H9 (cell line): ENCODE measurements at regions not wholly inside any gene's neighbourhood (a gene's known extent, or its start where the extent isn't known, plus 50 kb on each side); places are given as distances from the start of the nearest gene placed in this dataset.

Experiments used
- DNase-seq: peaks from one replicate; pipeline ENCODE4 v3.0.0-alpha.2; 2017
- H2AFZ ChIP-seq: one replicate; pipeline ENCODE4 v1.6.1; 2013; ENCODE audit warnings: mild to moderate bottlenecking, low read length, control low read depth, moderate library complexity
- H2AK5ac ChIP-seq: 2 replicates; pipeline ENCODE4 v1.6.1; 2013; ENCODE audit warnings: low read length, control low read depth, mixed read lengths; ENCODE audit not compliant: insufficient read length
- H2BK120ac ChIP-seq: one replicate; pipeline ENCODE4 v1.6.1; 2013; ENCODE audit warnings: low read depth, mild to moderate bottlenecking, low read length, control low read depth, inconsistent platforms; ENCODE audit not compliant: poor library complexity, severe bottlenecking
- H2BK12ac ChIP-seq: 2 replicates; pipeline ENCODE4 v1.6.1; 2013; ENCODE audit warnings: low read length, control low read depth, mixed read lengths, low read depth; ENCODE audit not compliant: insufficient read length
- H2BK15ac ChIP-seq: 2 replicates; pipeline ENCODE4 v1.6.1; 2013; ENCODE audit warnings: low read depth, low read length, control low read depth
- H2BK20ac ChIP-seq: one replicate; pipeline ENCODE4 v1.6.1; 2013; ENCODE audit warnings: low read depth, mild to moderate bottlenecking, low read length, control low read depth, inconsistent platforms; ENCODE audit not compliant: poor library complexity, severe bottlenecking
- H2BK5ac ChIP-seq: 2 replicates; pipeline ENCODE4 v1.6.1; 2013; ENCODE audit warnings: low read length, control low read depth, mixed read lengths; ENCODE audit not compliant: insufficient read length
- H3K14ac ChIP-seq: 2 replicates; pipeline ENCODE4 v1.6.1; 2013; ENCODE audit warnings: low read length, control low read depth; ENCODE audit not compliant: insufficient read depth
- H3K18ac ChIP-seq: 2 replicates; pipeline ENCODE4 v1.6.1; 2013; ENCODE audit warnings: low read depth, mild to moderate bottlenecking, mixed read lengths, low read length, control low read depth; ENCODE audit not compliant: insufficient read length
- H3K23ac ChIP-seq: 2 replicates; pipeline ENCODE4 v1.6.1; 2013; ENCODE audit warnings: low read length, control low read depth, mixed read lengths, low read depth; ENCODE audit not compliant: insufficient read length
- H3K23me2 ChIP-seq: 2 replicates; pipeline ENCODE4 v1.6.1; 2013; ENCODE audit warnings: low read depth, mild to moderate bottlenecking, mixed read lengths, low read length, control low read depth; ENCODE audit not compliant: insufficient read length, poor library complexity, severe bottlenecking
- H3K27ac ChIP-seq: 2 replicates; pipeline ENCODE4 v1.5.1; 2013; ENCODE audit warnings: low read length, control low read depth, mixed read lengths, low read depth; ENCODE audit not compliant: insufficient read length
- H3K27me3 ChIP-seq: 2 replicates; pipeline ENCODE4 v1.6.1; 2013; ENCODE audit warnings: low read length, control low read depth, inconsistent platforms; ENCODE audit not compliant: insufficient read depth
- H3K4ac ChIP-seq: 2 replicates; pipeline ENCODE4 v1.6.1; 2013; ENCODE audit warnings: low read depth, mild to moderate bottlenecking, control low read depth, inconsistent platforms, low read length, moderate library complexity
- H3K4me1 ChIP-seq: 2 replicates; pipeline ENCODE4 v1.6.1; 2013; ENCODE audit warnings: low read length, control low read depth, inconsistent platforms; ENCODE audit not compliant: insufficient read depth
- H3K4me2 ChIP-seq: 2 replicates; pipeline ENCODE4 v1.6.1; 2013; ENCODE audit warnings: low read length, control low read depth, mixed read lengths; ENCODE audit not compliant: insufficient read length, insufficient read depth
- H3K56ac ChIP-seq: 2 replicates; pipeline ENCODE4 v1.6.1; 2013; ENCODE audit warnings: low read depth, mild to moderate bottlenecking, mixed read lengths, low read length, control low read depth; ENCODE audit not compliant: insufficient read length
- H3K79me1 ChIP-seq: 2 replicates; pipeline ENCODE4 v1.6.1; 2013; ENCODE audit warnings: low read depth, mild to moderate bottlenecking, moderate library complexity, low read length, control low read depth, inconsistent platforms; ENCODE audit not compliant: insufficient read depth, poor library complexity, severe bottlenecking
- H3K79me2 ChIP-seq: 2 replicates; pipeline ENCODE4 v1.6.1; 2013; ENCODE audit warnings: low read length, control low read depth, inconsistent platforms; ENCODE audit not compliant: insufficient read depth
- H3K9ac ChIP-seq: 2 replicates; pipeline ENCODE4 v1.6.1; 2013; ENCODE audit warnings: low read length, control low read depth, mixed read lengths; ENCODE audit not compliant: insufficient read length; ENCODE audit errors: extremely low read depth
- H3K9me3 ChIP-seq: one replicate; pipeline ENCODE4 v1.6.1; 2013; ENCODE audit warnings: low read depth, low read length, inconsistent platforms; ENCODE audit not compliant: control insufficient read depth
- H3T11ph ChIP-seq: one replicate; pipeline ENCODE4 v1.6.1; 2013; ENCODE audit warnings: mild to moderate bottlenecking, low read length, control low read depth, inconsistent platforms
- H4K20me1 ChIP-seq: one replicate; pipeline ENCODE4 v1.6.1; 2013; ENCODE audit not compliant: control insufficient read depth, insufficient read length, insufficient read depth
- H4K5ac ChIP-seq: 2 replicates; pipeline ENCODE4 v1.6.1; 2013; ENCODE audit warnings: low read depth, mild to moderate bottlenecking, mixed read lengths, low read length, control low read depth; ENCODE audit not compliant: insufficient read length
- H4K8ac ChIP-seq: replicated peaks from 2 replicates; pipeline ENCODE4 v1.6.1; 2013; ENCODE audit warnings: low read length, control low read depth, mixed read lengths, low read depth; ENCODE audit not compliant: insufficient read length
- H4K91ac ChIP-seq: 2 replicates; pipeline ENCODE4 v1.6.1; 2013; ENCODE audit warnings: low read depth, mild to moderate bottlenecking, moderate library complexity, mixed read lengths, low read length, control low read depth; ENCODE audit not compliant: insufficient read length
- H3K27ac Mint-ChIP-seq, 3 experiments: 2 replicates in 2 of 3; 3 replicates in 1 of 3; pipeline ENCODE4 v1.8.0; 2020 to 2021; ENCODE audit warnings: mixed read lengths in 3 of 3, mild to moderate bottlenecking in 1 of 3, moderate library complexity in 1 of 3
- H3K27me3 Mint-ChIP-seq: 2 replicates; pipeline ENCODE4 v1.8.0; 2021; ENCODE audit warnings: low read depth, mild to moderate bottlenecking, moderate library complexity, mixed read lengths
- H3K36me3 Mint-ChIP-seq, 3 experiments: 2 replicates in 2 of 3; 3 replicates in 1 of 3; pipeline ENCODE4 v1.8.0; 2020 to 2021; ENCODE audit warnings: low read depth in 3 of 3, mixed read lengths in 3 of 3; ENCODE audit not compliant: insufficient read depth in 1 of 3
- H3K4me1 Mint-ChIP-seq, 2 experiments: 2 replicates each; pipeline ENCODE4 v1.8.0; 2020; ENCODE audit warnings: mixed read lengths in 2 of 2
- H3K4me3 Mint-ChIP-seq, 2 experiments: 2 replicates in 1 of 2; 3 replicates in 1 of 2; pipeline ENCODE4 v1.8.0; 2020 to 2021; ENCODE audit warnings: mild to moderate bottlenecking in 2 of 2, mixed read lengths in 2 of 2, moderate library complexity in 1 of 2
- H3K9me3 Mint-ChIP-seq, 2 experiments: 2 replicates in 1 of 2; 3 replicates in 1 of 2; pipeline ENCODE4 v1.8.0; 2020; ENCODE audit warnings: mild to moderate bottlenecking in 2 of 2, mixed read lengths in 2 of 2, moderate library complexity in 1 of 2
- CTCF ChIP-seq: fragments of 200-600 bp; sonication (generic); conservative IDR thresholded peaks from 3 replicates; pipeline ENCODE4 v1.8.0; 2021; ENCODE audit warnings: antibody characterized with exemption, mild to moderate bottlenecking
- WGBS: extraction: QIAGEN DNeasy Blood & Tissue Kit; methylation state at CpG from one replicate; pipeline ENCODE4 v1.1.7; 2013; ENCODE audit warnings: missing lambda C conversion rate, low lambda C conversion rate, mixed read lengths; ENCODE audit not compliant: insufficient read length; ENCODE audit errors: extremely low coverage; 5-methylcytosine and 5-hydroxymethylcytosine counted together

- Histone ChIP-seq H4K91ac (no peak overlapping the region), H3K23ac (no peak overlapping the region), H2BK20ac (no peak overlapping the region), H2AFZ (no peak overlapping the region), H3K79me1 (no peaks in the 10 kb centered on the region), H2BK120ac (no peak overlapping the region), H3K18ac (no peak overlapping the region), H2BK5ac (no peak overlapping the region), H4K5ac (no peak overlapping the region), H4K20me1 (no peaks in the 10 kb centered on the region), H2BK15ac (no peak overlapping the region), H4K8ac (no peak overlapping the region), H2AK5ac (no peak overlapping the region), H3K4me1 (peaks cover 2% of the 10 kb centered on the region; the same call in 1 of the 2 replicates), H3K9me3 (no peaks in the 10 kb centered on the region), H3K27ac (no peak overlapping the region), H3K23me2 (peaks cover 9% of the 10 kb centered on the region), H3K56ac (no peak overlapping the region), H3T11ph (no peak overlapping the region), H2BK12ac (no peak overlapping the region), H3K14ac (no peak overlapping the region), H3K4me2 (no peak overlapping the region), H3K79me2 (no peaks in the 10 kb centered on the region), H3K4ac (no peak overlapping the region), H3K27me3 (no peaks in the 10 kb centered on the region; the same call in 1 of the 2 replicates), H3K9ac (no peak overlapping the region)
- peaks cover 17 to 19% of the 10 kb centered on the region in 2 experiments for H3K4me1 Mint-ChIP-seq
- TF ChIP-seq CTCF = no peak
- peaks cover 33% of the 10 kb centered on the region for H3K27me3 Mint-ChIP-seq
- H3K9me3 Mint-ChIP-seq = peaks cover 14 to 16% of the 10 kb centered on the region in 2 experiments
- H3K27ac Mint-ChIP-seq = no peak overlapping the region
- WGBS = no CpG with 5 or more reads among the region's 16 CpGs
- no peak for DNase-seq
- peak overlapping the region; percentile 61 to 71 for H3K4me3 Mint-ChIP-seq
- peaks cover 7 to 12% (median 10%) of the 10 kb centered on the region in 3 experiments; a peak in 6 of 7 replicates for H3K36me3 Mint-ChIP-seq
Observed at GRCh38 chr14:97457575-97458085, 660.4 kb downstream of the VRK1 start.
